ENCODE measurements at regions not wholly inside any gene's neighbourhood (a gene's known extent, or its start where the extent isn't known, plus 50 kb on each side); places are given as distances from the start of the nearest gene placed in this dataset.

DNA sequence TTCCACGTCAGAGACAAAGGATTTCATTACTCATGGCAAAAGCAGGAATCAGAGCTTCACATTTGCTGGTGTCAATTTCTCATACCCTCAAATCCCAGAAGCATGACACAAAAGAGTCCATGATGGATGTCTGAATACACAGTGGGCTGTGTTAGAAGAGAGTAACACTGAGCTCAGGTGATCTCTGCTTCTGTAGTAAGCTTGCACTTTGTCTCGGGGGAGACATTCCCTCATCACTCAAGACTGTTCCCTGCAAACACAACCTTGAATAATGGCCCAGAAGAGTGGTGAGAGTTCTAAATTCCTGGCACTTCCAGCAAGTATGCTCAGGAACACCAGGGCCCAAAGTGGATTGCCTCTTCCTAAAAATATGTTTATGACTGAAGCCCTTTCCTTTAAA is 1787.2 kb upstream of the SEL1L start:
- TF ChIP-seq, protein P1, sequence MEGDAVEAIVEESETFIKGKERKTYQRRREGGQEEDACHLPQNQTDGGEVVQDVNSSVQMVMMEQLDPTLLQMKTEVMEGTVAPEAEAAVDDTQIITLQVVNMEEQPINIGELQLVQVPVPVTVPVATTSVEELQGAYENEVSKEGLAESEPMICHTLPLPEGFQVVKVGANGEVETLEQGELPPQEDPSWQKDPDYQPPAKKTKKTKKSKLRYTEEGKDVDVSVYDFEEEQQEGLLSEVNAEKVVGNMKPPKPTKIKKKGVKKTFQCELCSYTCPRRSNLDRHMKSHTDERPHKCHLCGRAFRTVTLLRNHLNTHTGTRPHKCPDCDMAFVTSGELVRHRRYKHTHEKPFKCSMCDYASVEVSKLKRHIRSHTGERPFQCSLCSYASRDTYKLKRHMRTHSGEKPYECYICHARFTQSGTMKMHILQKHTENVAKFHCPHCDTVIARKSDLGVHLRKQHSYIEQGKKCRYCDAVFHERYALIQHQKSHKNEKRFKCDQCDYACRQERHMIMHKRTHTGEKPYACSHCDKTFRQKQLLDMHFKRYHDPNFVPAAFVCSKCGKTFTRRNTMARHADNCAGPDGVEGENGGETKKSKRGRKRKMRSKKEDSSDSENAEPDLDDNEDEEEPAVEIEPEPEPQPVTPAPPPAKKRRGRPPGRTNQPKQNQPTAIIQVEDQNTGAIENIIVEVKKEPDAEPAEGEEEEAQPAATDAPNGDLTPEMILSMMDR (IDR thresholded peaks at IDR 0.05), result no peak
- no peak for TF ChIP-seq FOXJ3 (CRISPR knock-in tag; IDR thresholded peaks at IDR 0.05; ENCODE audit: borderline replicate concordance)
- no peak for TF ChIP-seq NFE2L1 (CRISPR knock-in tag; IDR thresholded peaks at IDR 0.05)
- no peak for TF ChIP-seq SMAD3 (CRISPR knock-in tag; IDR thresholded peaks at IDR 0.05; ENCODE audit: borderline replicate concordance)

All from WTC11 (cell line).